Neural cell (in vitro differentiated cells): ENCODE measurements at regions not wholly inside any gene's neighbourhood (a gene's known extent, or its start where the extent isn't known, plus 50 kb on each side); places are given as distances from the start of the nearest gene placed in this dataset.

Experiments used
- H2AFZ ChIP-seq: fragments of 200-600, 300-800 bp; sonication (generic), shearing (Covaris generic); 2 replicates; pipeline ENCODE4 v1.6.0; 2014; ENCODE audit warnings: low read depth, mild to moderate bottlenecking, antibody characterized with exemption, low read length, moderate library complexity
- H3F3A ChIP-seq: fragments of 200-600 bp; shearing (Covaris generic); 2 replicates; pipeline ENCODE4 v1.6.1; 2016; ENCODE audit warnings: mild to moderate bottlenecking, moderate library complexity, mixed read lengths, antibody characterized with exemption, low read length; ENCODE audit not compliant: insufficient read depth, poor library complexity, severe bottlenecking
- H3K27ac ChIP-seq: fragments of 200-600, 300-800 bp; sonication (generic), shearing (Covaris generic); 2 replicates; pipeline ENCODE4 v1.5.1; 2014; ENCODE audit warnings: mild to moderate bottlenecking, low read length, moderate library complexity
- H3K27me3 ChIP-seq: fragments of 300-800, 200-600 bp; sonication (generic), shearing (Covaris generic); 2 replicates; pipeline ENCODE4 v1.6.0; 2014; ENCODE audit warnings: mild to moderate bottlenecking, low read depth, low read length, moderate library complexity; ENCODE audit not compliant: insufficient read depth
- H3K36me3 ChIP-seq: fragments of 300-800, 200-600 bp; sonication (generic), shearing (Covaris generic); 2 replicates; pipeline ENCODE4 v1.5.1; 2014; ENCODE audit warnings: mild to moderate bottlenecking, antibody characterized with exemption, low read length, moderate library complexity; ENCODE audit not compliant: insufficient read depth
- H3K4me2 ChIP-seq: fragments of 300-800, 200-600 bp; sonication (generic), shearing (Covaris generic); 2 replicates; pipeline ENCODE4 v1.6.0; 2014; ENCODE audit warnings: mild to moderate bottlenecking, low read length
- H3K4me3 ChIP-seq: fragments of 300-800, 200-600 bp; sonication (generic), shearing (Covaris generic); 2 replicates; pipeline ENCODE4 v1.5.1; 2014; ENCODE audit warnings: mild to moderate bottlenecking, low read length, moderate library complexity
- H3K79me2 ChIP-seq: fragments of 200-600 bp; shearing (Covaris generic); replicated peaks from 2 replicates; pipeline ENCODE4 v1.6.0; 2014; ENCODE audit warnings: mild to moderate bottlenecking, low read length, moderate library complexity; ENCODE audit not compliant: insufficient read depth
- H3K9ac ChIP-seq: fragments of 300-800, 200-600 bp; sonication (generic), shearing (Covaris generic); 2 replicates; pipeline ENCODE4 v1.6.1; 2016; ENCODE audit warnings: mild to moderate bottlenecking, low read length, mixed read lengths
- H3K9me2 ChIP-seq: fragments of 200-600 bp; shearing (Covaris generic); 2 replicates; pipeline ENCODE4 v1.6.1; 2016; ENCODE audit warnings: mild to moderate bottlenecking, low read length, mixed read lengths; ENCODE audit not compliant: insufficient read depth
- H3K9me3 ChIP-seq: fragments of 200-600, 300-800 bp; sonication (generic), shearing (Covaris generic); 2 replicates; pipeline ENCODE4 v1.6.1; 2016; ENCODE audit warnings: mild to moderate bottlenecking, mixed run types, low read length, moderate library complexity, mixed read lengths
- H4K20me1 ChIP-seq: fragments of 200-600 bp; shearing (Covaris generic); 2 replicates; pipeline ENCODE4 v1.6.1; 2016; ENCODE audit warnings: mild to moderate bottlenecking, mixed run types; ENCODE audit not compliant: insufficient read depth
- CTCF ChIP-seq: fragments of 450-650 bp; IDR thresholded peaks from 2 replicates; pipeline ENCODE4 v1.5.1; 2014; ENCODE audit warnings: antibody characterized with exemption, mild to moderate bottlenecking, moderate library complexity; ENCODE audit not compliant: poor library complexity, severe bottlenecking
- EP300 ChIP-seq: fragments of 450-650 bp; conservative IDR thresholded peaks from 2 replicates; pipeline ENCODE4 v1.6.1; 2014; ENCODE audit warnings: antibody characterized with exemption, mild to moderate bottlenecking, moderate library complexity; ENCODE audit not compliant: poor library complexity, severe bottlenecking
- EZH2 ChIP-seq: fragments of 200-600, 300-800 bp; shearing (Covaris generic), sonication (generic); IDR thresholded peaks from 2 replicates; pipeline ENCODE4 v1.6.1; 2014; ENCODE audit warnings: antibody characterized with exemption, low read length, borderline replicate concordance, mild to moderate bottlenecking; ENCODE audit not compliant: insufficient read depth, poor library complexity, severe bottlenecking
- MXI1 ChIP-seq: fragments of 450-650 bp; conservative IDR thresholded peaks from 2 replicates; pipeline ENCODE4 v1.6.1; 2014; ENCODE audit warnings: antibody characterized with exemption, mild to moderate bottlenecking; ENCODE audit not compliant: poor library complexity, severe bottlenecking
- POLR2AphosphoS5 ChIP-seq: IDR thresholded peaks from 2 replicates; pipeline ENCODE4 v1.6.1; 2012
- RAD21 ChIP-seq: fragments of 450-650 bp; conservative IDR thresholded peaks from 2 replicates; pipeline ENCODE4 v1.6.1; 2014; ENCODE audit warnings: antibody characterized with exemption, mild to moderate bottlenecking, moderate library complexity
- REST ChIP-seq: IDR thresholded peaks from 2 replicates; pipeline ENCODE4 v1.6.1; 2012; ENCODE audit warnings: borderline replicate concordance
- SMC3 ChIP-seq: fragments of 450-650 bp; conservative IDR thresholded peaks from 2 replicates; pipeline ENCODE4 v1.6.1; 2014; ENCODE audit warnings: antibody characterized with exemption, mild to moderate bottlenecking, moderate library complexity; ENCODE audit not compliant: poor library complexity
- TAF1 ChIP-seq: IDR thresholded peaks from 2 replicates; pipeline ENCODE4 v1.6.1; 2012; ENCODE audit warnings: low read depth

GRCh38 chr12:13337791-13338190 lies 141.3 kb downstream of the EMP1 start:
- Histone ChIP-seq H2AFZ (no peak overlapping the region), H4K20me1 (no peaks in the 10 kb centered on the region), H3K9me2 (no peaks in the 10 kb centered on the region), H3K27ac (no peak overlapping the region), H3K36me3 (no peaks in the 10 kb centered on the region), H3K9ac (no peak overlapping the region), H3F3A (no peaks in the 10 kb centered on the region), H3K79me2 (no peaks in the 10 kb centered on the region), H3K4me3 (no peak overlapping the region), H3K4me2 (no peak overlapping the region), H3K9me3 (no peaks in the 10 kb centered on the region), H3K27me3 (no peaks in the 10 kb centered on the region)
- TF ChIP-seq POLR2AphosphoS5 (no peak), TAF1 (no peak), RAD21 (no peak), CTCF (no peak), REST (no peak), MXI1 (no peak), EP300 (no peak), SMC3 (no peak), EZH2 (no peak)

GRCh38 chr12:13336216-13336615 lies 139.7 kb downstream of the EMP1 start:
- Histone ChIP-seq H3K9me2 (no peaks in the 10 kb centered on the region), H3F3A (no peaks in the 10 kb centered on the region), H2AFZ (no peak overlapping the region), H3K9ac (no peak overlapping the region), H4K20me1 (no peaks in the 10 kb centered on the region), H3K9me3 (no peaks in the 10 kb centered on the region), H3K27me3 (no peaks in the 10 kb centered on the region), H3K4me2 (no peak overlapping the region), H3K4me3 (no peak overlapping the region), H3K27ac (no peak overlapping the region), H3K79me2 (no peaks in the 10 kb centered on the region), H3K36me3 (no peaks in the 10 kb centered on the region)
- TF ChIP-seq EZH2 (no peak), MXI1 (no peak), REST (no peak), CTCF (no peak), TAF1 (no peak), SMC3 (no peak)
